Activated CD8-positive, alpha-beta memory T cell treated with anti-CD3 and anti-CD28 coated beads, Interleukin-2, amount 50 U/mL, for 24 hours (primary cell): ENCODE measurements at regions not wholly inside any gene's neighbourhood (a gene's known extent, or its start where the extent isn't known, plus 50 kb on each side); places are given as distances from the start of the nearest gene placed in this dataset.

Experiments
- DNase-seq: peaks from one replicate; pipeline ENCODE4 v3.0.0-alpha.2; 2020; ENCODE audit errors: extremely low read depth

GRCh38 chr4:19888587-19888986 is 363.1 kb upstream of the SLIT2 start:
- DNase-seq = no peak

DNA sequence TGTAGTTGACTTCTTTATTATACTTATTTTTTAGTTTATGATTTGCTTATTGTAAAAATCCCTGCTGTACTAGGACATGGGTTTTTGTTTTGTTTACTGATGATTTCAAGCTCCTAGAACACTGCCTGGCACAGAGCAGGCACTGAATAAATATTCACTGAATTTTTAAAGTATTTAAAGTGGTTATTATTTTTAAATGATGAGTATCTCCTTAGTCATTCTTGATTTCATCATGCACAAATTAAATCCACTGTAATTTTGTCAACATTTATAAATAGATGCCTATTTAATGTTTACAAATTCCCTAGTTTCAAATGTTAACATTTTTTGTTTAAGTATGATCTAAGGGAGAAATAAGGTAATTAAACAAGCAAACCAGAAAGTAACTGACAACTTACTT is 367.9 kb upstream of the SLIT2 start:
- DNase-seq = no peak

- DNase-seq = no peak
These were observed 371.5 kb upstream of the SLIT2 start for GRCh38 chr4:19880206-19880605.

DNA sequence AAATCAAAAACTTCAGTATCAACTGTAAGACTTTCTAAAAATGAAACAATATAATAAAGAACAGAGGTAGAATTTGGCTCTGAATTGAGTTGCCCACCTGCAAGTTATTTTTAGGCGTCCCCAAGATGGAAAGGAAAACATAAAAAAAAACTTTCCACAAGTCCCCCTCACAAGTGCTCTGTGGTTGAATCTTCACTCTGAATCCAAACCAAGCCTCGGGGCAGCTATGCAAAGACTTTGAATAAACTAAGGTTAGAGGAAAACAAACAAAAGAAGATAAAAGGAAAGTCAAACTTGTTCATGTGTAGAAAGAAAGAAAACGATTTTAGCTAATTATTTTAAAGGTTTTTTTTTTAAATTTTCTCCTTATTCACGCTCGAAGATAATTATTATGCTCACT is 372.4 kb upstream of the SLIT2 start:
- DNase-seq = no peak

GRCh38 chr4:19857991-19858390 is 393.7 kb upstream of the SLIT2 start:
- DNase-seq = no peak

- DNase-seq = no peak
These were observed 394.3 kb upstream of the SLIT2 start for GRCh38 chr4:19857380-19857779.

GRCh38 chr4:19850909-19851308 is 400.8 kb upstream of the SLIT2 start:
- DNase-seq = no peak

- DNase-seq = no peak
These were observed 407.3 kb upstream of the SLIT2 start for GRCh38 chr4:19844446-19844845.

- DNase-seq = no peak
These were observed 409.2 kb upstream of the SLIT2 start for GRCh38 chr4:19842471-19842870.

GRCh38 chr4:19838858-19839257 is 412.8 kb upstream of the SLIT2 start:
- no peak for DNase-seq

DNA sequence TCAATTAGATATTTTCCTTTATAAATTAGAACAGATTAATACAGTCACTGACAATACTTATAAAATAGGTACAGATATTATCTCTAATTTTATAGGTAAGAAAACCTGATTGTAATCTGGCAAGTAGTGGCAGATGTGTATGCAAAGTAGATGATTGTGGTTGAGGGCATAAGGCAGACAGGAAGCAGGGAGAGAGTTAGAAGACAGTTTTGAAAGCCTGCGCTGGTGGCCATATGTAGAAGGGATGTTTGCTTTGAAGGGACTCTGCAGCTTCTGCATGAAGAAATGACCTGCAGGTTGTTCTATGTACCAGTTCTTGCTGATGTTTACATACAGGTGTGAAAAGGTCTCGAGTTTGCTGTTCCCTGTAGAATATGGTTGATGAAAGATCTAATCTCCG is 416.3 kb upstream of the SLIT2 start:
- no peak for DNase-seq

GRCh38 chr4:19832411-19832810 is 419.3 kb upstream of the SLIT2 start:
- no peak for DNase-seq

DNA sequence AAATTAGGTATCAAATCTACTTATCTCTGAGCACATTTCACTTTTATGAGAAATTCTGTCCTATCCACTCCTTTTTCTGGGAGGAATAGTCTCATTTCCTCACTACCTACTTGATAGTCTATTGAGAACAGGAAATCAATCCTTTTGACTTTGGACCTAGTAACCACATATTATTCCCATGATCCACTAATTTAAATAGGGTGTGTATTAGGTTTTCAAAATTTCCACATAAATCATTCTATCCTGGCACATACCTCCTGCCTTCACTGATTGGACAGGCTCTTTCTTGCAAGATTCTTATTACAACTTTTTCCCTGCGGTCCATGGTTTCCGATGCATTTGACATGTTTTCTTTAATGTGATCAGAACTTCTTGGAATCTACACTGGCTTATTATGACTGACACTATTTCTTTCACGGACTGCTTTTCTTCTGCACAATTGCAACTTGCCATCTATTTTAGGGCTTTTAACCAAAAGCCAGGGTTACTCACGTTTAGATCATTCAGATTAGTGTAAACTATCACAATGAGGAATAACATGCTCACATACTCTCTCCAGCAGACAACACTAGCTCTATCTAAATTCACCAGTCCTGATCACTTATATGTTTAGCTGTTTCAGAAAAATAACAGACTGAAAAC is 419.9 kb upstream of the SLIT2 start:
- DNase-seq = no peak

- DNase-seq = no peak
These were observed 422.6 kb upstream of the SLIT2 start for GRCh38 chr4:19829101-19829500.

- DNase-seq = no peak
These were observed 427.9 kb upstream of the SLIT2 start for GRCh38 chr4:19823781-19824180.

- DNase-seq = no peak
These were observed 432.0 kb upstream of the SLIT2 start for GRCh38 chr4:19819737-19820136.

GRCh38 chr4:19809989-19810388 is 441.7 kb upstream of the SLIT2 start:
- DNase-seq = no peak

DNA sequence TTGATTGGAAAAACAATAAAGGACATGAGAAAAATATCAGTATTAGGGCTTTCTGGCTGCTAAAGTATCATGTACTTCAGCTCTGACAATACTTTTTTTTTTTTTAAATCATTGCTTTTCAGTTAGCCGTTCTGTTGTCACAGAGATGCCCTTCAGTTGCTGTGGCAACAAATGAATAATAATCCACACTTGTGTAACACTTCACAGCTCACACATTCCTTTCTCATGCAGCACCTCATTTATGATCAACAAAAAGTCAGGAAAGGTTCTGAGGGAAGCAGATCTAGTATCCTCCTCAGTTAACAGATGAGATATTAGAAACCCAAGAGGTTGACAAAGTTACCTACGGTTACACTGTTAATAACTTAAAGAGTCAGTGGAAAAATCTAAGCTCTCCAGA is 444.2 kb upstream of the SLIT2 start:
- no peak for DNase-seq

- no peak for DNase-seq
These were observed 444.8 kb upstream of the SLIT2 start for GRCh38 chr4:19806865-19807264.

DNA sequence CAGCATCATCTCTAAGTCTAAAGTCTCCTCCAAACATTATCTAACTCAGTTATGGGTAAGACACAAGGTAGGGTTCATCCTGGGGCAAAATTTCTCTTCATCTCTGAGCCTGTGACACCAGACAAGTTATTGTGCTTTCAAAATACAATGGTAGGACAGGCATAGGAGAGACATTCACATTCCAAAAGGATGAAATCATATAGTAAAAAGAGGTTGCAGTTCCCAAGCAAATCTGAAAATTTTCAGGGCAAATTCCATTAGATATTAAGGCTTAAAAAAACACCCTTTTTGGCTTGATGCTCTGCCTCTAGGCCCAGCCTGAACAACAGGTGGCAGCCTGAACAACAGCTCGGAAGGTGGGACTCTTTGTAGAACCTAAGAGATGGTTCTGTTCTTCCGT is 448.3 kb upstream of the SLIT2 start:
- no peak for DNase-seq

GRCh38 chr4:19793831-19794230 is 457.9 kb upstream of the SLIT2 start:
- DNase-seq = no peak

DNA sequence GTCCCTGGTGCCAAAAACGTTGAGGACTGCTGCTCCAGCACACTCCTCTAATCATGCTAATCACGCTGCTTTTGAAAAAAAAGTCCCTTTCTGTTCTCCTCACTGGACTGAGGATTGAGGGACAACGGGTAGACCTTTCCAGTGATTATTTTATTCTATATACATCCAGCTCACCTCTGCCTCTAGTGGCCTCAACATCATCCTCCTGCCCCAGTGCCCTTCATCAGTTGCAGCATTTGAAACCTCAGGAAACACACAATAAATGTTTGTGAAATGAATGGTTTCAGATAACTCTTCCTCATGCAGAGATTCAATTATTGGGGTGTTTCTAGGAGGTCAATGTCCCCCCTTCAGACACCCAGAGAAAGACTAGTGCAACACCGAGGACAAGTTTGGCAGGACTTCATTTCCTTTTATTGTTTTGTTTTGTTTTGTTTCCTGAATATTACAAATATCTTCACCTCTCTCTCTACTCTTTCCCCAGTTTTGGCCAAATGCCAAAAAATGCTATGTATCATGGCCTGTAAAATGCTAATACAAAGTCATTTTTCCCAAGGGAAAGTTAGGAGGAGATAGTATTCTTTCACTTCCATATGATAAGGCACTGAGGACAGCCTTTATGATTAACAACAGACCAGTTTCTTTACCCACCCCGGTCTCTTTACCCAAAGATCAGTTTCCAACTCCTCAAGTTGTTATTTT is 460.1 kb upstream of the SLIT2 start:
- no peak for DNase-seq

DNA sequence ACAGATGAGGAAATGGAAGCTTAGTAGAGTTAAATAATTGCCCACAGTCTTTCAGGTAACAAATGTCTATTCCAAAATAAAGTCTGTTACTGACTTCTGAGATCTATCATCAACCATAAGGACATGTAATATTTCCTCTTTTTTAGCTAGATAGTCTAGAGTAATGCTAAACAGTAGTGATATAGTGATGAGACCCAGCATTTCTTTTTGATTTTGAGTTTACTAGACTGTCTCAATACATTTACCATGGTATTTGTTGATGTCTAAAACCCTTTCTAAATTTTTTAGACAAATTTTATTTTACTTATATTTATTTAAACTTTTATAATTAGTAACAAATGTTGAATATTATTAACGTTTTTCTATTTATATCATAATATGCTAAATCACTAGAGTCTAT is 465.1 kb upstream of the SLIT2 start:
- no peak for DNase-seq

GRCh38 chr4:19783667-19784223 is 468.0 kb upstream of the SLIT2 start:
- DNase-seq = no peak
